Right lobe of liver (tissue), 6 donors: ENCODE measurements at regions not wholly inside any gene's neighbourhood (a gene's known extent, or its start where the extent isn't known, plus 50 kb on each side); places are given as distances from the start of the nearest gene placed in this dataset.
"Not testable (repeated sequence)": the region's sequence is repeated elsewhere in the genome, so short reads cannot be mapped to it uniquely, and the experiment has no call there.

Source experiments
- ATAC-seq, 4 donors: fragments of 200-7000 bp; cut with Tn5 transposase; one replicate each; pipeline ENCODE4 v1.9.1; 2020; ENCODE audit warnings: mild to moderate bottlenecking in 4 of 4, moderate library complexity in 4 of 4
- DNase-seq, 3 donors: peaks; one replicate each; pipeline ENCODE4 v3.0.0-alpha.2; 2020
- H3K27ac ChIP-seq, 3 donors: fragments of 200-600 bp; one replicate each; pipeline ENCODE4 v1.8.0; 2022
- H3K27me3 ChIP-seq, 2 donors: fragments of 200-600 bp; one replicate each; pipeline ENCODE4 v1.8.0; 2022
- H3K36me3 ChIP-seq, 4 donors: fragments of 200-600 bp; sonication (generic) in 1 of 4; one replicate each; pipeline versions ENCODE4 v1.5.1 to v1.8.0; 2017 to 2022; ENCODE audit warnings: control low read depth in 1 of 4
- H3K4me1 ChIP-seq, 4 donors: fragments of 200-600 bp; sonication (generic) in 1 of 4; one replicate each; pipeline versions ENCODE4 v1.5.1 to v1.8.0; 2017 to 2022; ENCODE audit warnings: control low read depth in 1 of 4
- H3K4me3 ChIP-seq, 3 donors: fragments of 200-600 bp; one replicate each; pipeline ENCODE4 v1.8.0; 2022
- H3K9me3 ChIP-seq, 4 donors: fragments of 200-600 bp; sonication (generic) in 1 of 4; one replicate each; pipeline versions ENCODE4 v1.5.1 to v1.8.0; 2017 to 2022; ENCODE audit warnings: control low read depth in 1 of 4
- POLR2A ChIP-seq: fragments of 450-650 bp; IDR thresholded peaks from one replicate; pipeline ENCODE4 v1.6.1; 2017; ENCODE audit warnings: antibody characterized with exemption, mild to moderate bottlenecking
- WGBS: methylation state at CpG from one replicate; pipeline ENCODE4 v1.1.6; 2018; ENCODE audit warnings: low coverage, low lambda C conversion rate; ENCODE audit not compliant: insufficient coverage; ENCODE audit errors: missing lambda C conversion rate; 5-methylcytosine and 5-hydroxymethylcytosine counted together
- intact Hi-C, 2 donors: fragments of 100-400 bp; cut with DNase I; formaldehyde crosslinking; loops; one replicate each; pipeline versions ENCODE4 v1.11.2 to v1.14.1; 2022
- TF ChIP-seq, protein P1 (sequence below), 4 donors: fragments of 200-600 bp in 3 of 4; fragments of 450-650 bp in 1 of 4; IDR thresholded peaks; one replicate each; pipeline versions ENCODE4 v1.5.1 to v1.8.0; 2016 to 2022; ENCODE audit warnings: antibody characterized with exemption in 4 of 4, mild to moderate bottlenecking in 2 of 4
- donor health status: DM: no; HTN: yes; CAD: no.
- donor health status: DM: no; HTN: no; CAD: no.
- donor health status: DM: no; HTN: no; CAD: no.
- donor health status: DM: no; HTN: yes; CAD: no.
- donor health status: DM: no; HTN: yes; CAD: no.

DNA sequence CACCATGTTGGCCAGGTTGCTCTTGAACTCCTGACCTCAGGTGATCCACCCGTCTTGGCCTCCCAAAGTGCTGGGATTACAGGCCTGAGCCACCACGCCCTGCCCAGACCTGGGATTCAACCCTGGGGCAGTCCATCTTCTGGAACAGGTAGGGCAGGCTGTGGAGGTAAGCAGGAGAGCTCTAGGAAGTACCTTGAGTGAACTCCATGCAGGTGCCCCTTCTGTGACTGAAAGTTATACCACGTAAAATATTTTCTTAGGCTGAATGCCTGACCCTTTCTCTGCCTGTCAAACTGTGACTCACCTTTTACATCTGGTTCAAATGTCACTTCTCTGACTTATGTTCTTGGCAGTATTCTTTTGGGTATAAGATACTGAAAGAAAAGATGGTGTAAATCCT, 86.7 kb upstream of the ELAC2 start:
- intact Hi-C loops, result no loop called here

DNA sequence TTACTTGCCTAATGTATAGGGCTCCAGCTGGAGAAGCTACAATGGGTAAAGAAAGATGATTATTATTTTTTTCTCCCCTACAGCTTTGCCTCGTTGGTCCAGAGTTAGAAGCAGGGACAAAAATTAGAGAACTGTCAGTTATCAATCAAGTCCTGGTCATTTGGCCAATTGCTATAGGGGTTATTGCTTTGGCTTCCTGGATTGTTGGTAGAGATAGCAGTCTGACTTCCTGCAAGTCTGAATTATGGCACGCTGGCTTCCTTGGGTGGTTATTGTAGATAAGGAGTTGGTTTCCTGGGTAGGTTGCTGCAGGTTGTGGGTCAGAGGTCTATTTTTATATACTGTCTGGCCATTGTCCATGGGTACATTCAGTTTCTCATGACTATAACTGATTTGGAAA, 84.7 kb upstream of the ELAC2 start:
- intact Hi-C loops, result no loop called here
- no peak for DNase-seq
- H3K4me1 ChIP-seq, result no peaks in the 10 kb centered on the region
- 19% methylated on average over 2 of the region's 2 CpGs for WGBS
- H3K36me3 ChIP-seq, result no peaks in the 10 kb centered on the region
- H3K9me3 ChIP-seq, result no peaks in the 10 kb centered on the region
- TF ChIP-seq POLR2A, result no peak
- TF ChIP-seq, protein P1, sequence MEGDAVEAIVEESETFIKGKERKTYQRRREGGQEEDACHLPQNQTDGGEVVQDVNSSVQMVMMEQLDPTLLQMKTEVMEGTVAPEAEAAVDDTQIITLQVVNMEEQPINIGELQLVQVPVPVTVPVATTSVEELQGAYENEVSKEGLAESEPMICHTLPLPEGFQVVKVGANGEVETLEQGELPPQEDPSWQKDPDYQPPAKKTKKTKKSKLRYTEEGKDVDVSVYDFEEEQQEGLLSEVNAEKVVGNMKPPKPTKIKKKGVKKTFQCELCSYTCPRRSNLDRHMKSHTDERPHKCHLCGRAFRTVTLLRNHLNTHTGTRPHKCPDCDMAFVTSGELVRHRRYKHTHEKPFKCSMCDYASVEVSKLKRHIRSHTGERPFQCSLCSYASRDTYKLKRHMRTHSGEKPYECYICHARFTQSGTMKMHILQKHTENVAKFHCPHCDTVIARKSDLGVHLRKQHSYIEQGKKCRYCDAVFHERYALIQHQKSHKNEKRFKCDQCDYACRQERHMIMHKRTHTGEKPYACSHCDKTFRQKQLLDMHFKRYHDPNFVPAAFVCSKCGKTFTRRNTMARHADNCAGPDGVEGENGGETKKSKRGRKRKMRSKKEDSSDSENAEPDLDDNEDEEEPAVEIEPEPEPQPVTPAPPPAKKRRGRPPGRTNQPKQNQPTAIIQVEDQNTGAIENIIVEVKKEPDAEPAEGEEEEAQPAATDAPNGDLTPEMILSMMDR (IDR thresholded peaks at IDR 0.05), result no peak
- ATAC-seq, result no peak
- no peak overlapping the region for H3K4me3 ChIP-seq
- H3K27me3 ChIP-seq, result no peaks in the 10 kb centered on the region
- no peak overlapping the region for H3K27ac ChIP-seq

More for the DNA sequence above, 86.7 kb upstream of the ELAC2 start:
- no peak overlapping the region for H3K4me3 ChIP-seq
- DNase-seq (no peak), ATAC-seq (no peak)
- H3K27ac ChIP-seq, result no peak overlapping the region
- TF ChIP-seq POLR2A, result no peak
- TF ChIP-seq, protein P1 (IDR thresholded peaks at IDR 0.05), result no peak
- H3K36me3 ChIP-seq, result no peaks in the 10 kb centered on the region
- 69% methylated on average over 1 of the region's 3 CpGs for WGBS
- no peaks in the 10 kb centered on the region for H3K27me3 ChIP-seq
- no peaks in the 10 kb centered on the region for H3K9me3 ChIP-seq
- no peaks in the 10 kb centered on the region for H3K4me1 ChIP-seq

DNA sequence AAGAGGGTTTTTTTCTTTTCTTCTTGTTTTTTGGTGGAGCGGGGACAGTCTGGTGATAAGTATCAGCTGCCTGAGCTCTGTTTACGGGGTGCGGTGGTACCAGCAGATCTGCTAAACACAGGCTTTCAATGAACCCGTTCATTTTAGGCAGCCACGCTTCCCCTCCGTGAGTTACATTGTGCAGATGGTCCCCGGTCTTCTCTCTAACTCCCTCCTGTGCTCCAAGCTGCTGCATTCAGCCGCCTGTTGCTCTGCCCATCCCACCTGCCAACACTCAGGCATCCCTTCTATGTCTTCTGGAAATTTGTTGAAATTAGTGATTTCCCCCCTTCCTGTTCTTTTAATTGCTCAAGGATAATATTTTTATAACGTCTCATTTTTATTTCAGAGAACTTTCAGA, 82.1 kb upstream of the ELAC2 start:
- no peak for TF ChIP-seq POLR2A
- TF ChIP-seq, protein P1 (IDR thresholded peaks at IDR 0.05), result no peak
- ATAC-seq (no peak), DNase-seq (no peak)
- H3K27ac ChIP-seq, result no peak overlapping the region
- WGBS, result 58% methylated on average over 7 of the region's 9 CpGs
- no peaks in the 10 kb centered on the region for H3K4me1 ChIP-seq
- no peak overlapping the region for H3K4me3 ChIP-seq
- H3K27me3 ChIP-seq, result no peaks in the 10 kb centered on the region
- no peaks in the 10 kb centered on the region for H3K36me3 ChIP-seq
- intact Hi-C loops, result no loop called here
- H3K9me3 ChIP-seq, result no peaks in the 10 kb centered on the region

DNA sequence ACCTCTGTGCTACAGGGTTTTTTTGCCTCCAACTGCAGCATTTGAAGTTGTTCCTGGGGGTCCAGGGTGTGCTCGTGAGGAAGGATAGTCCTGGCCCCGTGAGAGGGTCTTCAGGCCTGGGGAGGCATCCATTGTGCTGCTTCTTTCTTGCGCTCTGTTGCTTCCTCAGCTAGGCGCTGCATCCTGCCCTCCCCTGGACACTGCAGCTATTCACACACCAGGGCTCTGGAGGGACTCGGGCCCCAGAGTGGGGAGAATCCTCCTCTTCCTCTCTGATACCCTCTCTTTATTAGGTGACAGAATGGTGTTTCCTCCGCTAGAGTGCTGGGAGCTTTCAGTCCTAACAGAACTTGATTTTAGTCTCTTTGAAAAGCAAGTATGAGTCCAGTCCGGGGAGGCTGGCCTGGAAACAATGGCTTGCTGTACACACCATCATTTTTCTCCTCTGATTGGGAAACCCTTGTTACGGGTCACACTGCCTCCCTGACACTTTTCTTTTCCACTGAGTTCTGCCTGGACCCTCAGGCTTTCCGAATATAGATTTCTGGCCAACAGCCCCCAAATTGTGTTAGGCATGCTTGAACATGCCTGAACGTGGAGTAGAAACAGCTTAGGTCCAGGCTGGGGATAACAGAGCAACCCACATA, 81.4 kb upstream of the ELAC2 start:
- Histone ChIP-seq H3K9me3 (no peaks in the 10 kb centered on the region), H3K27me3 (no peaks in the 10 kb centered on the region), H3K4me1 (no peaks in the 10 kb centered on the region), H3K36me3 (no peaks in the 10 kb centered on the region), H3K4me3 (no peak overlapping the region), H3K27ac (no peak overlapping the region)
- intact Hi-C loops, result no loop called here
- no peak for DNase-seq
- TF ChIP-seq, protein P1 (IDR thresholded peaks at IDR 0.05), result no peak
- no peak for TF ChIP-seq POLR2A
- 47% methylated on average over 5 of the region's 10 CpGs for WGBS
- no peak for ATAC-seq

DNA sequence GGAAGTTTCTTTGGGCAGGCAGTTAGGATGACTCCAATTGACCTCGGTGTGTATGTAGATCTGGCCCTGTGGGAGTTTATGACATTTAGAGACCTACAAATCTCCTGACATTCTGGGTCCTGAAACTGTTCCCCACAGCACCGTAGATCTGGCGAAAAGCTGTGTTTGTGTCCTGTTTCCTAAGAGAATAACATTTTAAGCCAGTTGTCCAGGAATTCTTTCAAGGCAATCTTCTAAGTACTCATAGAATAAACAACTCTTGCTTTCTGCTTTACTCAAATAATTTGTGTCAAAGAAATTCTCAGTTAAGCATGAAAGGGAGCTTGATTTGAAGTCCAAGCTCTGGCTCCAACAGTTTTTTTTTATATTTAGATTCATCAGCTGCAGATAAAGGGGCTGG, 78.5 kb upstream of the ELAC2 start:
- WGBS, result 22% methylated on average over 3 of the region's 3 CpGs
- Histone ChIP-seq H3K36me3 (no peaks in the 10 kb centered on the region), H3K4me3 (no peak overlapping the region), H3K4me1 (no peaks in the 10 kb centered on the region), H3K27me3 (no peaks in the 10 kb centered on the region), H3K27ac (no peak overlapping the region), H3K9me3 (no peaks in the 10 kb centered on the region)
- intact Hi-C loops, result no loop called here
- TF ChIP-seq, protein P1 (IDR thresholded peaks at IDR 0.05), result no peak
- no peak for TF ChIP-seq POLR2A
- ATAC-seq (no peak), DNase-seq (no peak)

DNA sequence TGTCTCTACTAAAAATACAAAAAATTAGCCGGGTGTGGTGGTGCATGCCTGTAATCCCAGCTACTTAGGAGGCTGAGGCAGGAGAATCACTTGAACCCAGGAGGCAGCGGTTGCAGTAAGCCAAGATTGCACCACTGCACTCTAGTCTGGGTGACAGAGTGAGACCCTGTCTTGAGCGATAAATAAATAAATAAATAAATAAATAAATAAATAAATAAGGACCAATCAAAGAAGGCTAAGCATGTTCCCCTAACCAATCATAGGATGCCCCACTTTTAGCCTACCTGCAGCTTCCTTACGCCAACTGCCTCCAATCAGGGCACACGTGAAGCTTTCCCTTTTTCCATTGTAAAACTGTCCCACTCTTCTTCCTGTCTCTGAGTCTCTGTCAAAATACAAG, 74.2 kb upstream of the ELAC2 start:
- DNase-seq, H3K4me1 ChIP-seq, H3K36me3 ChIP-seq, intact Hi-C loops, H3K27me3 ChIP-seq, H3K4me3 ChIP-seq, H3K27ac ChIP-seq, ATAC-seq, H3K9me3 ChIP-seq: not testable (repeated sequence)
- WGBS, result 71% methylated on average over 4 of the region's 5 CpGs
